ENCODE measurements at regions not wholly inside any gene's neighbourhood (a gene's known extent, or its start where the extent isn't known, plus 50 kb on each side); places are given as distances from the start of the nearest gene placed in this dataset.

DNA sequence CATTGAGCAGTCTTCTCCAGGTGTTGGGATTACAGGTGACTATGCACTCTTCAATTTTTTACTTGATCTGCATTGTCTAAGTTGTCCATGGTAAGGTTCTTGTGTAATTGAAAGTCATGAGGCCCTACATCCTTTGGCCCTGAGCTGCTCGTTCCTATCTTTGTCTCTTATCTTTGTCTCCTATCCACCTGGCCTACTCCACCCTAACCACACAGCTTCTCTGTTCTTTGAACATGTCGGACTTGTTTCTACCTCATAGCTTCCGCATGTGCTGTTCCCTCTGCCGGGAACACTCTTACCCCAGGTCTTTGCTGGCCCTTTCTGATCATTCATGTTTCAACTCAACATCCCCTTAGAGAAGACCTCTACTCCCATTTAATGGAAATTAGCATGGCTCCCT, 194.8 kb upstream of the TBX3 start:
- in situ Hi-C loops (cut with HindIII; ENCODE audit: low sequenced_read_pairs): no loop called here
- H3K4me3 ChIP-seq (ENCODE audit: low read depth, low read length): no peak overlapping the region
- TF ChIP-seq, protein P1, sequence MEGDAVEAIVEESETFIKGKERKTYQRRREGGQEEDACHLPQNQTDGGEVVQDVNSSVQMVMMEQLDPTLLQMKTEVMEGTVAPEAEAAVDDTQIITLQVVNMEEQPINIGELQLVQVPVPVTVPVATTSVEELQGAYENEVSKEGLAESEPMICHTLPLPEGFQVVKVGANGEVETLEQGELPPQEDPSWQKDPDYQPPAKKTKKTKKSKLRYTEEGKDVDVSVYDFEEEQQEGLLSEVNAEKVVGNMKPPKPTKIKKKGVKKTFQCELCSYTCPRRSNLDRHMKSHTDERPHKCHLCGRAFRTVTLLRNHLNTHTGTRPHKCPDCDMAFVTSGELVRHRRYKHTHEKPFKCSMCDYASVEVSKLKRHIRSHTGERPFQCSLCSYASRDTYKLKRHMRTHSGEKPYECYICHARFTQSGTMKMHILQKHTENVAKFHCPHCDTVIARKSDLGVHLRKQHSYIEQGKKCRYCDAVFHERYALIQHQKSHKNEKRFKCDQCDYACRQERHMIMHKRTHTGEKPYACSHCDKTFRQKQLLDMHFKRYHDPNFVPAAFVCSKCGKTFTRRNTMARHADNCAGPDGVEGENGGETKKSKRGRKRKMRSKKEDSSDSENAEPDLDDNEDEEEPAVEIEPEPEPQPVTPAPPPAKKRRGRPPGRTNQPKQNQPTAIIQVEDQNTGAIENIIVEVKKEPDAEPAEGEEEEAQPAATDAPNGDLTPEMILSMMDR (IDR thresholded peaks at IDR 0.05; ENCODE audit: low read depth, low read length): no peak
- no peak for DNase-seq (ENCODE audit: low read depth, low spot score)

DNA sequence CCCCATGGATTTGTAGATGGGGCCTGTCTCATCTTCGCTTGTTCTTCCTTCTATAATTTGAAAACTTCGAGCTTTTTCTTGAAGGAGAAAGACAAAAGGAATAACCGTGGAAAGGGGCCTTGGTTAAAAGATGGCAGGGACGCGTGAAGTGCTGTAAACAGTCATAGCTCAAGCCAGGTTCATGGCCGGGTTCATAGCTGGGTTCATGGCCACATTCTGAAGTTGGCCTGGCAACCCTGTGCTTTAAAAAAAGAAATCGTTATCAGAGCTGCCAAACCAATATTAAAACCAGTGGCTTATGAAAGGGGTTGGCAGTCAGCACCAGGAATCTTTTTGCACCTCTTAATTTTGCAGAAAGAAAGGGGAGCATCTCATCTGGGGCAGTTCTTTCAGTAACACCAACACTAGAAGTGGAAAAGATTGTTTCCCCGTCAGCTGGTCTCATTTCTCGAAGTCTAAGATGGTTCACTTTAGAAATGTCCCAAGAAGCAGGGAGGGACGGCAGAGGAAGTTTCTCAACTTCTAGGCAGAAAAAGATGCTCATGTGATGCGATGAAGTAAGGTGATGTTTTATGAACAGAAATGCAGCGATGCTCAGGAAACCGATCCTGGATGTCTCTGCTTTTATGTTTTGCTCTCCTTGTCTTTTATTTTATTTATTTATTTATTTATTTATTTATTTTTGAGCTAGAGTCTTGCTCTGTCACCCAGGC, 193.1 kb upstream of the TBX3 start:
- H3K4me3 ChIP-seq (ENCODE audit: low read depth, low read length): no peak overlapping the region
- in situ Hi-C loops (cut with HindIII; ENCODE audit: low sequenced_read_pairs): no loop called here
- DNase-seq (ENCODE audit: low read depth, low spot score): no peak
- TF ChIP-seq, protein P1 (IDR thresholded peaks at IDR 0.05; ENCODE audit: low read depth, low read length): no peak

DNA sequence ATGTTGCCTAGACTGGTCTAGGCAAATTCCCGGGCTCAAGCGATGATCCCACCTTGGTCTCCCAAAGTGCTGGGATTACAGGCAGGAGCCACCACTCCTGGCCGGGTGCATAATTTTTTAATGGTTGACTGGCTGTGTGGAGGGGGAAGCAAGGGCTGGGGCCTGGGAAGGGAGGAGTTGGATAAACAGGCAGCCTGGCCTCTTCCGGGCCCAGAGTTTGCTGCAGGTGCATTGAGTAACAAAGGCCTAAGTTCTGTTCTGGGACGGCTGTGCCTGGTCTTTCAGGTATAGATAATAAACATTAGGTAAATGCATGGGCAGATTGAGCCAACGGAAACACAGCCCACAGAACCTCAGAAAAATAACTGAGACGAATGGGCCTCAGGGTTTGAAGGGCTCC, 191.3 kb upstream of the TBX3 start:
- TF ChIP-seq, protein P1 (IDR thresholded peaks at IDR 0.05; ENCODE audit: low read depth, low read length): no peak
- in situ Hi-C loops (cut with HindIII; ENCODE audit: low sequenced_read_pairs): no loop called here
- DNase-seq (ENCODE audit: low read depth, low spot score): no peak
- no peak overlapping the region for H3K4me3 ChIP-seq (ENCODE audit: low read depth, low read length)

DNA sequence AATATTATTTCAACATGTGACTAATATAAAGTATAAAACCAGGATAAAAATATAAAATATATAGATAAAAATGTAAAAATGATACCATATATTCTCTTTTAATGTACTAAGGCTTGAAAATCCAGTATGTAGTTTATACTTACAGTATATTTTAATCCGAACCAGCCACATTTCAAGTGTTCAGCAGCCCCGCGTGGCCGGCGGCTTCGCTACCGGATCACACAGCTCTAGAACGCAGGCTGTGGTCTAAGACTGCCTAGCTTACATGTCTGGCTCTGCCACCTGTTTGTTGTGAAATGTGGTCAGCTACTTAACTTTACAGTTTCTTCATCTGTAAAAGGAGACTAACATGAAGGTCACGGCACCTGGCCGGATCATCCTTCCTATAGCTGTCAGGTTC, 189.7 kb upstream of the TBX3 start:
- TF ChIP-seq, protein P1 (IDR thresholded peaks at IDR 0.05; ENCODE audit: low read depth, low read length): no peak
- H3K4me3 ChIP-seq (ENCODE audit: low read depth, low read length): no peak overlapping the region
- DNase-seq (ENCODE audit: low read depth, low spot score): no peak
- in situ Hi-C loops (cut with HindIII; ENCODE audit: low sequenced_read_pairs): no loop called here

DNA sequence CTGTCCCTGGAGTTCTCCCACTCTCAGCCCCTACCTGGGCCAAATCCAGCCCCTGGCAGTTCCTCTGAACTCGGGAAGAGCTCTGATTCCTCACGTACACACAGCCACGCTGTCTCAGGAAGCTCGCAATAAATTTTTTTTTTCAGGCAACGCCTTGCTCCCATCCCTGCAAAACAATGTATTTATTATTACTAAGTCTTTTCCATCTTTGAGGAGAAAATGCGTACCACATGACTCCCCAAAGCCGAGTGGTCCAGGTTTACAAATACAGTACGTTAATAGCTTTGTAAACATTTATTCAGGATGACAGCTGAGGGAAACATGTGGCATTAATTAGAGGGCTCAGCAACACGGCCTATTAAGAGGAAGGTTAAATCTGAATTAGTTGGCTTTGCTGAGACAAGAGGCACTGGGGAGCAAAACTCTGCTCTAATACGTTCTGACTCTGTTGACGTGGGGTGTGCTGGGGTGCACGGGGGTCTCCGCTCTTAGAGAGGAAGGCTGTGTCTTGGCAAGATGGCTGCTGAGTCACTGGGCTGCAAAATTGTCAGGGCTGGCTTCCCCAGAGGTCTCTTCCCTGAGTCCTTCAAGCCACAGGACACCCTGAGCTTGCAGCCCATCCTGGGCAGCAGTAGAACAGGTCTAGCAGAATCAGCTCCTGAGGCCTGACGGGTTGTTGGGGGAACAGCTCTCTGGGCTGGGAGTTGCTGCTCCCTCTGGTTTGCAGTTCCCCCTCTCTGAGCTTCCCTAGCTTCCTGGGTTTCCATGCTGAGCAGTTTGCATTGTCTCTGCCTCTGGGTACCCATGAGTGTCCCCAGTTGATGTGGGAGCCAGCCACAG, 185.2 kb upstream of the TBX3 start:
- H3K4me3 ChIP-seq (ENCODE audit: low read depth, low read length): no peak overlapping the region
- TF ChIP-seq, protein P1 (IDR thresholded peaks at IDR 0.05; ENCODE audit: low read depth, low read length): no peak
- in situ Hi-C loops (cut with HindIII; ENCODE audit: low sequenced_read_pairs): no loop called here
- DNase-seq (ENCODE audit: low read depth, low spot score): peak; percentile 11

DNA sequence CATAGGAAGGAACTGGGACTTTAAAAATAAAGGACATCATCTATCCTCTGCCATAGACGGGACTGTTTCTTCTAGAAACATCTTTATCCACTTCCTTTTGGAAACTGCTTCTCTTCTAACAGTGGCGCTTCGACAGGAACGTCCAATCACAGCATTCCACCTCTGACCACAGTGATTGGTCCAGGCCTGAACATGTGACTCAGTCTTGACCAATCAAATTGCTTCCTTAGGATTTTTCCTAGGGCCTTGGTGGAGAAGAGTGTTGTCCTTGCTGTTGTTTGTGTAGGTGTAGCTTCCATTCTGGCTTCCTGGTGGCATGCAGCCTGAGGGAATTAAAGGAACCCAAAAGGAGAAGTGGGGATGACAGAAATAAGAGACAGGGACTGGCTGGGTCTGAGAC, 182.4 kb upstream of the TBX3 start:
- DNase-seq (ENCODE audit: low read depth, low spot score): no peak
- TF ChIP-seq, protein P1 (IDR thresholded peaks at IDR 0.05; ENCODE audit: low read depth, low read length): no peak
- no peak overlapping the region for H3K4me3 ChIP-seq (ENCODE audit: low read depth, low read length)
- in situ Hi-C loops (cut with HindIII; ENCODE audit: low sequenced_read_pairs): no loop called here

Data from astrocyte of the spinal cord (primary cell).